NCI-H1105 treated with DMSO at 0.1 percent for 48 hours (cell line): ENCODE measurements at regions not wholly inside any gene's neighbourhood (a gene's known extent, or its start where the extent isn't known, plus 50 kb on each side); places are given as distances from the start of the nearest gene placed in this dataset.
A peak's percentile ranks its signal among the peaks of the same experiment; 100 is the strongest.

Source experiments
- DNase-seq: peaks from one replicate; lab custom pipeline; 2025; lab: John Stamatoyannopoulos, UW

DNA sequence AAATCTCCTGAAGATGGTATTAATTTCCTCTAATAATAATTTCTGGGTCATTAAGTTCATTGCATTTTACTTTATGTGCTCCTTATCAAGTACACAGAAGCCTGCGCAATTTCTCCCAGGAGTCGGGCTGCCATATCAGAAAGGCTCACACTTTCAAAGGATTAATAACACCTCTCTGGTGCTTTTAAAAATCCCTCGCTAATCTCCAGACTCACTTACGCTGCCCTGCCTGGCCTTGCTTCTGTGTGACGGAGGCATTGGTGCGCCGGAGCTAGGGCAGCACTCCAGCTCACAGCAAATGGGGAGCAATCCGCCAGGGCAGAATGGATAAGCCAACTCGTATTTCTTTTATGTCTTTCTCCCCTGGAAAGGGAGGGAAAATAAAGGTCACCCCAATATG is 300.8 kb downstream of the EFNB2 start:
- no peak for DNase-seq

DNA sequence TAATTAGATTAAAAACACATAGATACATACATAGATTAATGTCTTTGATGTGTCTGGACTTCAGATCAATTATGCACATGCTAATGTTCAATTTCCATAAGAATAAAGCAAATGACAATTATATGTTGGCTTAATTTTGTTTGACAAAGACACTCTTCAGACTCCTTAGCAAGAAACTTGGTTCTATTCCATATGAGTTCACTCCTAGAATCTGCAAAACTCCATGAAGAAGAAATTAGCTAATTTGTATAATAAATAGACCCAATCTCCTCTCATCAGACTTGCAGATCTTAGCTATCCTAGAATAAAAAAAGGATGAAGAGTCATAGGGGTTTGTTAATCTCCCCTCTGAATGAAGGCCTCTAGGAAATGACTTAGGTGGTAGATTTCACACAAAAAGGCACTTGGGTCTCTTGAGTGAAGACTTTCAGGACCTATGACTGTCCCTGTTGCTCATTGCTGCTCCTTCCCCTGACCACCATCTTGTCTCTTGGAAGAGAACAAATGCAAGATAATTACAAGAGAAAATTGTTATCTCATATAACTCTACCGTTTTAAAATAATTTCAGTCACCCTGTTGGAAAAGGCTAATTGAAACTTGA is 302.2 kb downstream of the EFNB2 start:
- no peak for DNase-seq

DNA sequence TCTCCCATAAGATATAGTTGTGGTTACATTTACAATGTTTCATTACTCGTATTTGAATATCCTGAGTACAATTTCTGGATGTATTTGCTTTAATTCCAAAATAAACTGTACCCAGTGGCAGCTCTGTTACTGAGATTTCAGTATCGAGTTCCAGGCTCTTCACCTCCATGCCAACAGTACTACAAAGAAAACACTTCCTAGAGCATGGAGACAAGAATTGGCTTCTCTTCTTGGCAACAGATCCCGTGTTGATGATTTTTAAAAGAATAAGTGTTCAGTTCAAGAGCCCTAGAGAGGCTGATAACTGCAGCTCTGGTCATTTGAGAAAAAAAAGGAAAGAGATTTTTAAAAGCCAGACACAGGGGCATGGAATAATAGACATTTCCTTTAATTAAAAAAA is 302.8 kb downstream of the EFNB2 start:
- DNase-seq: peak; percentile 96

DNA sequence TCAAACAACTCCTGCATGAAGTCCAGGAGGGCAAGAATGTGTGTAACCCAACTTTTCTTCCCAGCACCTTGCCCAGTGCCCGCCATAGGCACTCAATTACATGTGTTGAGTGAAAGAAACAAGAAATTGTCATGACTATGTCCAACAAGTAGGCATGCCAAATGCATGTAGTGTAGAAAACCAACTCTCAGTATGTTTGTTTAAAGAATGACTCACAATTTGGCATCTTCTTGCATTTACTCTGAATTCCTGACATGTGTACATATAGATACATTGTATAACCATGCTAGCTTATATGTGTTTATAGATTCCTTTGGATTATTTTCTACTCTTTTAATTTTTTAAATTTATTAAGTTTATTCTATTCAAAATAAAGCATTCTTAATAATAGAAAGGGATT is 305.0 kb downstream of the EFNB2 start:
- DNase-seq: no peak

DNA sequence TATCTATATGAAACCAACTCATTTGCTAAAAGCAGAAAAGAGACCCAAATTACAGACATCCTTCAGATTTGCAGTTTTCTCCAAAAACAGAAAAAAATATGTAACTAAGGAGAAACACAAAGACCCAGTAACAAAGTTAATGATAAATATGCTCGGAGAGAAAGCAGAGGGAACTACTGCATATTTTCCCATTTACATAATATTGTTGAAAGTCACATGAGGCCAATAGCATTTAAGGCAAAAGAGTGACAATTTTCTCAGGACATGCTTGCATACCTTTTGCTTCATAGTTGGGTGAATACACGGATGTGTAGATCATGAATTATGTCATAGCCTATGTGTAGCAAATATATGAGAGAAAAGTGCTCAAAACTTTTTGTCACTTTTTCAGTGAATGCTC is 310.3 kb downstream of the EFNB2 start:
- no peak for DNase-seq

DNA sequence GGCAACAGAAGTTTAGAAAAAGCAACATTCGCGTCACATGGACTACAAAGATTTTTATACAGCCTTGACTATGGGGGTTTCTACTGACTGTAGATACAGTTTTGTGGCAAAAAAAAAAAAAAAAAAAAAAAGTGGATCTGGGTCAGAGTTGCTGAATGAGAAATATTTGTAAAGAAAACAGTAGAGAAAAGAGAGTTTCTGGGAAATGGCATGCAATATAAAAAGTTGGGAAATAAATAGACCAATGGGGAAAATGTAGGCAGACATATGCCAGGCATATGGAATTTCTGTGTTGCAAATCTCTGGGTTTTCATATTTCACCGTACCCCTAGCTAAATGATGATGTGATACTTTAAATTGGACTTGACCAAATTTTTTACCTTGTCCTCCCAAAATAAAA is 315.3 kb downstream of the EFNB2 start:
- DNase-seq: no peak

DNA sequence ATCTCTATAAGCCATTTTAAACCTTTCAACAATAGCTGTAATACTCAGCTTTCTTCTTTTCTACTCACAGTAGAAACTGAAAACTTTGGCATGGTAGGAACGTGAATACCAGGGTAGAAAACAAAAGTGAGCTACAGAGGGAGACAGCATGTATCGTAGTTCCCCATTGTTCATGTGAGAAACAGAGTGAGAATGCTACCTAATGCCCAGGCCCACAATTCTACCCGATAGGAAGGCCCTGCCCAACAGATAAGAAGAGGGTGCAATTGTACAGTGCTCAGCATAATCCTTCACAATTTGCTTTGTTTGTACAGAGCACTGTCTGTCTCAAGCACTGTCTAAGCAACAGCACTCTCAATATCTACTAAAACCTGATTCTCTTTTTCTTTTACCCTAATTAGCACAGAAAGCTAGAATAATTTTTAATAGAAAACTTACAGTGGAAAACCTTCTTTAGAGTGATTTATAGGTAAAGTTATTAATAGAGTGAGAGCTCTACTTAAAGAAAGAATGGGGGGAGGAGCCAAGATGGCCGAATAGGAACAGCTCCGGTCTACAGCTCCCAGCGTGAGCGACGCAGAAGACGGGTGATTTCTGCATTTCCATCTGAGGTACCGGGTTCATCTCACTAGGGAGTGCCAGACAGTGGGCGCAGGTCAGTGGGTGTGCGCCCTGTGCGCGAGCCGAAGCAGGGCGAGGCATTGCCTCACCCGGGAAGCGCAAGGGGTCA is 322.3 kb downstream of the EFNB2 start:
- no peak for DNase-seq

DNA sequence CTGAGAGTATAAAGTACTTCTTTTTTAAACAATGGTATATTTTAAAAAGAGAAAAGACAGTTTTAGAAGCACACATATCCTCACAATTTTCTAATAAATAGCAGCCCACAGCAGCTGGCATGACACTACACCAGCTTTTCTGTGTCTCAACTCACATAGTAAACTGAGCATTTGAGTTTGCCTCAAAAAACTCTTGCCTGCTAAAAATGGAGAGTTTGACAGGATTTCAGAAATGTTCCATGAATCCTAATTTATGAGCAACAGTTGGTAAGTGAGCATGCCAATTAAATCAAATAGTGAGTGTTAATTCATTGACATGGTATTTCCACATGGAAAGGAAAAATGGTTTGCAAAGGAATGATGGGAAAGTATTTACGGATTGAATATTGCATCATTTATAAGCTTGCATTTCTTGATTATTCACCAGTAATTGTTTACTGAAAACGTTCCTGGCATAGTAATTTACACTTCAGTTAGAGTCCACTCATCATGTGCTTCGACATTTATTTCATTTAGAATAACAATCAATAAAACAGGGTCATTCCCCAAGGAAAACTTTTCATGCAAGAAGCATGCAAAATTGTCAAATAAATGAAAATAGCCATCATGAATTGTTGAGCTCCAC is 323.0 kb downstream of the EFNB2 start:
- no peak for DNase-seq

DNA sequence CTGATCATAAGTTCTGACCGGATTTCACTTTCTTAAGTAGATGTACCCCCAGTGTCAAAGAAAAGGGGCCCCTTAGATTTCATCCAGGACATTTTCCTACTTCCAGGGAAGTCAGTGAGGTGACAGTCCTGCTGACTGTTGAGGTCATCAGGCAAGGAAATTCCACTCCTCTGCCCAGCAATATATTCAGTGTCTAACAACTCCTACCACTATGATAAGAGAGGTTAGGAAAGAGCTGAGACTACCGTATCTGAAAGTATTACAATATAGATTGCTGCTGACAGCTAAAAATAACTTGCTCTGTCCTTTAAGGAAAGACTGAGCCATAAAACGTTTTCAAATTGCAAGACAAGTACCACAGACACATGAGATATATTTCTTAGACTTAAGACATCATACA is 325.1 kb downstream of the EFNB2 start:
- no peak for DNase-seq

DNA sequence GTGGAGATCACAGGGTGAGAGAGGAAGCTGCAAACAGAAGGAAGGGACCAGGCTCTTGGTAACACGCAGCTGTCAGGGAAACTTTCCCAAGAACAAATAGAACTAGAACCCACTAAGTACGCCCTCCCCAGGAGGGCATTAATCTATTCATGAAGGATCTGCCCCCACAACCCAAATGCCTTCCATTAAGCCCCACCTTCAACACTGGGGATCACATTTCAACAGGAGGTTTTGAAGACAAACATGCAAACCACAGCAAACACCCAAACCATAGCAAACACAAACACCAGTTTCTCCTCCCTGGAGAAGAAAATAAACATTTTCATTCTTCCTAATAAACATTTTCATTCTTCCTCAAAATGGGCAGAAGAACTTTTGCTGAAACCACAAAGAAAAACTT is 329.6 kb downstream of the EFNB2 start:
- DNase-seq: no peak

DNA sequence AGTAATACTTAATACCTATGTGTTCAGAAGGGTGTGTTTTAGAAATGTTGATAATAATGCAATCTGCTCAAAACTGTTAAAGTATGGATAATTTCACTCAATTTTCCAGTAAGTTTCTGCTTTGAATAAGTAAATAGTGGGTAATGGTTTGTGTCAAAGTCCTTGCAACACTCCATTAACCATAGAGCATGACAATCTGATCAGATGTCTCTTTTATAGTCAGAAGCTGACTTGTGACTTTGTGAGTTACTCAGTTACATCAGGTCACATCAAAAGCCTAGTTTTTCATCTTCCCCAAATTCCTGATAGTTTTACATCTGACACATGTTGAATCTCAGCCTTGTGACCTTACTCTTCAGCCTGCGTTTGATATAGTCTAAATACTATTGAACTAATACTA is 338.0 kb downstream of the EFNB2 start:
- no peak for DNase-seq

DNA sequence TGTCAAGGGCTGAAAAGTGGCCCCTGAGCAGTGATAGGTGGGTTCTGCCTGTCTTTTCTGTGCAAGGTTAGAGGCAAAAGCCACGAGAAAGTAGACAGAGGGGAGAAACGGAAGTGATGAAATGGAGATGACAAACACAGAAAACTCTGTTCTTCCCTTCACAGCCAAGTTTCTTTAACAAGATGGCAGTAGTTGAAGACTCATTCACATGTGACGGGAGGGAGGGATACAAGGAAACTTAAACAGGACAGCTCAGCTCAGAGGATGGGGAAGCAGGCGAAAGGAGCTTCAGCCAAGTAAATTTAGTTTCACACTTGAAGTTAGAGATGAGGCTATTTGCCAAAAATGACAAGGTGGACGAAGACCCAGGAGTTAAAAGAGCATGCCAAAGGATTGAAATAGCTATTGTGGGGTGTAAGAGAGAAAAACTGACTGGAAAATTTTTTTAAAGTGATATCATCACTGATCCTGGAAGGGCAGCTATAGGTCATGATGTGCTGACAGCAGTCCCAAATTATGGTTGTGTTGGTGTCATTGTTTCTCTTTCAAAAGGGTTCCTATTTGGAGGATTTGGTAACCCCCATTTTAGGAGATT is 347.9 kb downstream of the EFNB2 start:
- no peak for DNase-seq

DNA sequence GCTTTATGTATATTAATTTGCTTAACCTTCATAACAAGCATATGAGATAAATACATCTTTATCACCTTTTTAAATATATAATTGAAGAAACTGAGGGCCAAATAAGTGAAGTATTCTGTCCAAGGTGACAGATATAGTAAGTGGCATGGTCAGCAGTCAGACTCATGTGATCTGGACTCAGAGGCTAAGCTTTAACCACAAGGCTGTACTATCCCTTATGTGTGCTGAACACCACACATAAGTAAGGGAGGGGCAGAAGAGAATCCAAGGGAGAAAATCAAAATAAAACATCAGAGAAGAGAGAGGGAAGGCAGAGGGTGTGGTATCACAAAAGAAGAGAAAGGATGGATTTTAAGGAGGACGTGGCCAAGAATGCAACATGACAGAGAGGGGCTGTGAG is 348.4 kb downstream of the EFNB2 start:
- DNase-seq: no peak

DNA sequence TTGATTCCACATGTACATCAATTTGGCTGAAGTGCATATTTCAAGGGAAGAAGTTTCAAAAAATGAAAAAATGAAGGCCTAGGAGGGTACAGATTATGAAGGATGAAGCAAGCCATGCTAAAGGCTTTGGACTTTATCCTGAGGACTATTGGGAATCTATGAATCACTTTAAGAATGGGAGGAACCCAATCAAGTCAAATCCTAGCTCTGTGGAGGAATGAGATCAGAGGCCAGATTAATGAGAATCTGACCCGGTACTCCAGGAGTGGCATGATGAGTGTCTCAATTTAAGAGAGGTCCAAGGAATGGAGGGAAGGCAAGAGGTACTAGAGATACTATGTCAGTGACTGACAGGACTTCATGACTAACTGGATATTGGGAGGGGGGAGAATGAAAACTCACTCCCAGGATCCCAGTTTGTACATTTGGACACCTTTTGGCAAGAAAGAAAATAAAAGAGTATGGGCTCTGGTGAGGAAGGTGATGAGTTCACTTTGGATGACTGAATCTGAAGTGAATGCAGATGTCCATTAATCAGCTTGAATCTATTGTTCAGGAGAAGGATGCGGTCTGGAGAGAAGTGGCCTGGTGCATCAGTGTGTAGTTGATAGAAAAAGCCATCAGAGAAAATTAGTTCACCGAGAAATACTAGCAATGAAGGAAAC is 349.0 kb downstream of the EFNB2 start:
- DNase-seq: no peak

DNA sequence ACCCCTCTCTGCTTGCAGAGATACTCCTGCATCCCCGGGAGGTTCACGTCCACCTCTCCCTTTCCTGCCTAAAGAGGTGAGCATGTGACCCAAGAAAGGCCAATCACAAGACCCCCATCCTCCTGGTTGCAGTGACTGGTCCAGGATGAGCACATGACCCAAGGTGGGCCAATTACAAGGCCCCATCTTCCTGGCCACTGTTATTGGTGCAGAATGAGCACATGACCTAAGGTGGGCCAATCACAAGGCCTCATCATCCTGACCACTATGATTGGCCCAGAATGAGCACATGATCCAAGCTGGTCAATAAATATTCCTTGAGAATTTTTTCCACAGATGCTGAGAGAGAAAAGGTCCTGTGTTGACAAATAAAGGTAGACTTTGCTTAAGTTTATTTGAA is 350.7 kb downstream of the EFNB2 start:
- no peak for DNase-seq

DNA sequence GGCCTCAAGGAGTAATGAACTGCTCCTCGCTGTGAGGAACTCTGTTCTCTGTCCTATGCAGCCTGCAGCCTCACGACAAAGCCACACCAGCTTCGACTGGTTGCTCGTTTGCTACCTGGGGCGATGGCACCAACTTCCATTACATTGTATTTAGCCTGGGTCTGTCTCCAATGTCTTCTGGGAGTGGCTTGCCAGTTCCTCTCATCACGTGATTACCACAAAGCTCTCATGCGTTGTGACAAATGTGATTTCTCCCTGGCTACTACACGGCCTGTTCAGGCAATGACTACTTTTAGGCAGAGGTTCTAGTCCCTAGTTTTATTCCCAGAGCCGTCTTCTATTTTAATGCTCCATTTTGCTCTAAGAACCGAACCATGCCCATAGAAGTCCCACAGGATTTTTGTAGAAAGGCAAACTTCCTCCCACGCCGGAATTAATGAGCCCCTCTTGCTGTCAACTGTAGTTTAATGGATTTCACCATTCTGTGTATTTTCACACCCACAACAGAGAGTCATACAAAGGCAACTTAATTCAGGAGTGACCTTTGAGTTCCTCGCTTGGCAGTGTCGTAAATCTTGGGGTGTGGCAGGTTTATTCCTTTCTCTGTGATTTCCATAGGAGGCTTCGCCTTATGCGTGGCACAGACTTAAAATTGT is 351.9 kb downstream of the EFNB2 start:
- no peak for DNase-seq

DNA sequence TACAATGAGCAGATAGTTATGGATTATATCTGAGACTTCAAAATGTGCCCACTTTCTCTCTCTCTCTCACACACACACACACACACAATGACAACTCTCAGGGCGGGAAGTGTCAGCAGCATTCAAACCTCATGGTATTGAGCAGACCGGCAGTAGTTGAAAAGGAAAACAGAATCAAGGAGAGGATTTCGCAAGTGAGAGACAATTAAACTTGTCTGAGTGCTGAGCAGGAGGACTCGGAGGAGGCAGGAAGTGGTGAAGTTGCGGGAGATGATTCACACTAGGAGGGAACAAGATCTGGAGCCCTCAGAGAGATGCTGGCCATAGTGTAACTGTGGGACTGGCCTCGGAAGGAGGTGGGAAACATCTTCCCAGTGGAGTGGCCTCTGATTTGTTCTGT is 353.1 kb downstream of the EFNB2 start:
- no peak for DNase-seq

DNA sequence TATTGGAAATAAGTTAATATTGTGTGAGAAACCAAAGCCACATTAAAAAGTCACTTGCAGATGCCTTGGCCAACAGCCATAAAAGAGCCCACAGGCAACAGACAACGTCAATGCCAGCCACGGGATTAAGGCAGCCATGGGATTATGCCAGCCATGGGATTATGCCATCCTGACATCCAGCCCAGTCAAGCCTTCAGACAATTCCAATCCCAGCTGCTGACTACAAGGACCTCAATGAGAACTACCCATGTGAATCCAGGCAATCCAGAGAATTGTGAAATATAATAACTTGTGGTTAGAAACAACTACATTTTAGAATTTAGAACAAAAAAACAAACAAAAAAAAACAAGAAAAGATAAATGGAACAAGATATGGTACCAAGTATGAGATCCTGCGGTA is 356.6 kb downstream of the EFNB2 start:
- DNase-seq: no peak

DNA sequence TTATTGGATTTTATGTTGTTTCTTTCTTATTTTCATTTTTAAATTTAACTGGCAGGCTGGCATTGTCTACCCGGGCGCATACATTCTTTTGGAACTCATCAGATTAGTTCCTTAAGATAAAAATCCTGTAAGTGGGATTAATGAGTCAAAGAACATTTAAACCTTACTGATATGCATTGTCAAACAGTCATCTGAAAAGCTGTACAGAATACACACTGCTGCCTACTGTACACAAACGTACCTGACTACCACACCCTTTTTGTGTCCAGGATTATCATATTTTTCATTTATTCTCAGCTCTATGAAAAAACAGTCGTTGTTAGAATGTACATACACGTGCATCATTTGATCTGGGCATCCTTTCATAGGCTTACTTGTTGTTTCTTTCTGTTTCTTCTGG is 358.3 kb downstream of the EFNB2 start:
- no peak for DNase-seq

DNA sequence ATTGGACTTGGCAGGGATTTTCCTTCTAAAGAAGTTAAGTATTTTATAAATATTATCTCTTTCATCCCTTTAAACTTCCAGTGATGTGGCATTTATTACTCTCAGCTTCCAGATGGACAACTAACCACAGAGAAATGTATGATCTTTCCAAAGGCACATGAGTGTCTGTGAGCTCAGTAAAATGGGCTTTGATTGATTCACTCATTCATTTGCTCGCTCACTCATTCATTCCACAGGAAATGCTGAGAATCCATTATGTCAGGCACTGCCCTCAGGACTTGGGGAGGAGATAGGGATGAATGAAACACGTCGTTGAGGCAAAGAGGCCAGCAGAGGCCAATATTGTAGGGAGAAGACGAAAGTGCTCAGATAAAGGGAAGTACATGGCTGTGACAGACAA is 359.3 kb downstream of the EFNB2 start:
- DNase-seq: no peak

DNA sequence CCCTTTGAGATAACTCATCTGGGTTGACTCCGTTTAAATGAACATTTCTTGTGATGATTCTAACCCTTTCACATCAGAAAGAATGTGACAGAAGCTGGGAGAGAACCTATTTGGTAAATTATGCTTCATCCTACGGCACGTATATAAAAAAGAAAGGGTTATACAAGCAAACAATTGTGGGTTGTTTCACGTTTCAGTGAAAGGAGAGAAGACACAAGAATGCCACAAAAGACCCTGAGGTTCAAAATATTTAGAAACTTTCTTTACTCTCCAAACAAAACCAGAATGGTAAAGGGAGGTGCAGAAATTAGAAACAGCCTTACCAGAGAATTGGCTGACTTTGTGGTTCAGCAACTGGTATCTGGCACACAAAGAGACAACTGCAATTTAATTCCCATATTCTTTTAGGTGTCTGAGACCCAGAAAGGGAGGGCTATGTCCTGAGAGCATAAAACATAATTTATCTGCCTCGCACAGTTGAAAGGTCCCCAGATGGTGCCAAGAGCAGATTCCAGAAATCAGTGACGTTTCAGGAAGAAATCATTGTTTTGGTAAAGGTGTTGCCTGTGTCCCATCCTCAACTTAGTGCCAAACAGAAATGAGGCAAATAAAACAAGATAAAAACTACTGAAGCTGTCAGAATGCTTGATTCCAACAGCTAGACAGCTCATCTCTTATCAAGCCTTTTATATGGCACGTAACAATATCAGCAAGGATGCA is 361.4 kb downstream of the EFNB2 start:
- DNase-seq: no peak

DNA sequence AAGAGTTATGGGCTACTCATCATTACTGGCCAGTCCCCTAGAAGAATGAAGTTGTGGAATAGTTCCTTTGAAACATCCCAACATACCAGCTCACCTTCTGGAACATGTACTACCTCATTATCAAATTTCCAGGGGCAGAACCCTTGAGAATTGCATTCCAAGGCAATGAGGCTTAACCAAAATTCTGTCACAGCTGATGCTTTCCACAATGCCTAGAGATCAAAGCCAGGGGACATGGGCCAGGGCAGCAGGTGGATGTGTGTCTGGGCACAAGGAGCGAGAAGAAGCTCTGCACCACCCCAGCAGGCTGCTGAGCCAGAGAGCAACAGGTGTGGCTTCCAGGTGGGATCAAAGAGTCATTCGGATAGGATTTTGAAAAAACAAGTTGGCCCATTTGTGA is 362.1 kb downstream of the EFNB2 start:
- no peak for DNase-seq
